Brain microvascular endothelial cell (primary cell): ENCODE measurements at regions not wholly inside any gene's neighbourhood (a gene's known extent, or its start where the extent isn't known, plus 50 kb on each side); places are given as distances from the start of the nearest gene placed in this dataset.

Source experiments
- DNase-seq: peaks from one replicate; pipeline ENCODE4 v3.0.0-alpha.2; 2020
- H3K27ac ChIP-seq: fragments of 250-450 bp; sonication (Bioruptor Pico); 2 replicates; pipeline ENCODE4 v1.5.1; 2020; ENCODE audit warnings: mild to moderate bottlenecking, moderate library complexity
- H3K27me3 ChIP-seq: fragments of 250-450 bp; sonication (Bioruptor Pico); replicated peaks from 2 replicates; pipeline ENCODE4 v1.5.1; 2020; ENCODE audit warnings: mild to moderate bottlenecking
- H3K36me3 ChIP-seq: fragments of 250-450 bp; sonication (Bioruptor Pico); replicated peaks from 2 replicates; pipeline ENCODE4 v1.5.1; 2020; ENCODE audit warnings: mild to moderate bottlenecking
- H3K4me3 ChIP-seq: 2 replicates; pipeline ENCODE4 v1.5.1; 2011; ENCODE audit warnings: low read depth, mild to moderate bottlenecking, control low read depth, low read length, moderate library complexity
- in situ Hi-C: cut with HindIII; loops from 2 replicates; pipeline ENCODE4 v1.10.0; 2017; ENCODE audit warnings: low sequenced_read_pairs, low pct_ligation_motif_present
- TF ChIP-seq, protein P1 (sequence below): IDR thresholded peaks from 2 replicates; pipeline ENCODE4 v1.5.1; 2011; ENCODE audit warnings: low read depth, mild to moderate bottlenecking, moderate library complexity, low read length, control low read depth, inconsistent platforms; ENCODE audit errors: missing control alignments

DNA sequence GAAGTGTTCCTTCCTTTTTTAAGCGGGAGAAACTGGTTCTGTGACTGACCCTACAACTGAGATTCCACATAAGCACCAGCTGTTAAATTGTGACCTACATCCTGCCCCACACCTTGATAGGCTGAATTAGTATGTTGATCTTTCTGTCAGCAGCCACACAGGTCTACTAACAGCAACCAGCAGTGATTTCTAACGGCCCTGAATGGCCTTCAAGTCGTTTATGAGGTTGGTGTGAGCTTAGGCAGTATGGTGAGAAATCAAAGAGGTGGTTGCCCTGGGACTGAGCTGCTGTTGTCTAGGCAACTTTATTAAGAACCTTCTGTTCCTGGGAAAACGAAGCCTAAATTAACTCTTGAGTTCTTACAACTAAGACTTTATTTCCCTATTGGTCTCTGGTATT lies 197.2 kb upstream of the FSHR start:
- Histone ChIP-seq H3K27me3 (no peaks in the 10 kb centered on the region), H3K4me3 (no peak overlapping the region), H3K36me3 (no peaks in the 10 kb centered on the region), H3K27ac (no peak overlapping the region)
- in situ Hi-C loops: no loop called here
- TF ChIP-seq, protein P1, sequence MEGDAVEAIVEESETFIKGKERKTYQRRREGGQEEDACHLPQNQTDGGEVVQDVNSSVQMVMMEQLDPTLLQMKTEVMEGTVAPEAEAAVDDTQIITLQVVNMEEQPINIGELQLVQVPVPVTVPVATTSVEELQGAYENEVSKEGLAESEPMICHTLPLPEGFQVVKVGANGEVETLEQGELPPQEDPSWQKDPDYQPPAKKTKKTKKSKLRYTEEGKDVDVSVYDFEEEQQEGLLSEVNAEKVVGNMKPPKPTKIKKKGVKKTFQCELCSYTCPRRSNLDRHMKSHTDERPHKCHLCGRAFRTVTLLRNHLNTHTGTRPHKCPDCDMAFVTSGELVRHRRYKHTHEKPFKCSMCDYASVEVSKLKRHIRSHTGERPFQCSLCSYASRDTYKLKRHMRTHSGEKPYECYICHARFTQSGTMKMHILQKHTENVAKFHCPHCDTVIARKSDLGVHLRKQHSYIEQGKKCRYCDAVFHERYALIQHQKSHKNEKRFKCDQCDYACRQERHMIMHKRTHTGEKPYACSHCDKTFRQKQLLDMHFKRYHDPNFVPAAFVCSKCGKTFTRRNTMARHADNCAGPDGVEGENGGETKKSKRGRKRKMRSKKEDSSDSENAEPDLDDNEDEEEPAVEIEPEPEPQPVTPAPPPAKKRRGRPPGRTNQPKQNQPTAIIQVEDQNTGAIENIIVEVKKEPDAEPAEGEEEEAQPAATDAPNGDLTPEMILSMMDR: no peak
- DNase-seq: no peak

DNA sequence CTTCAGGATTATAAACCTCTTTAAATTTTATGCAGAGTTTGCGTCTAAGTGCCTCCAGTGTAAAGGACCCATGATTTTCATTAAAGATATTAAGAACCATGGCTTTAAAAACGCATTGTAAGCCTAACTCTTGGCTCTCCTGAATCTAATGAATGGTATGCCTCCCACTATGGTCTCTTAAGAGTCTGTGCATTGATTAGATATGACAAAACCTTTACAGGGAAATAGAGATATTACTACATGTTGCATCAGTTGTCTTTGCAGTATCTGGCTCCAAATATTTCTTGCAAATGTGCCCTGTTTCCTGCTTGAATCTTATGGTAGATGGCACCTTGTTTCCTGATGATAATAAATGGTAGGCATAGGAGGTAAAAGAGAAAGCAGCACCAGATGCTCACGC lies 189.3 kb upstream of the FSHR start:
- H3K4me3 ChIP-seq: no peak overlapping the region
- no peaks in the 10 kb centered on the region for H3K27me3 ChIP-seq
- in situ Hi-C loops: no loop called here
- TF ChIP-seq, protein P1: no peak
- no peak overlapping the region for H3K27ac ChIP-seq
- DNase-seq: no peak
- no peaks in the 10 kb centered on the region for H3K36me3 ChIP-seq

DNA sequence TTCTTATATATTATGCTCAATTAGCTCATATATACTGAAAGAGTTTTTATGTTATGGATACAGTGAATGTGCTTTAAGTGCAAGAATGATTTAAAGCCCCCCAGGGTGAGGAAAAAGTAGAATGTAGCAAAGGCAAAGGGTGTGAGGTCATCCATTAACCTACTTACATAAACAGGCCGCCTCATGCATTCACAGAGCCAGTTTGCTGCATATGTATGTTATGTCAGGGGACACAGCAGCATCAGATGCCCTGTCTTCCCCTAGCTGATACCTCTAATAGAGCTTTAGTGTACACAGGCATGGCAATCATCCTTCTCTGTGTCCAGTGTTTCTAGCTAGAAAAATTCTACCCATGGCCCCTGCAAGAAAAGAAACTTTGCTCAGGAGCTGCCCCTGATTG lies 187.8 kb upstream of the FSHR start:
- no peak overlapping the region for H3K27ac ChIP-seq
- no peak for DNase-seq
- no peak overlapping the region for H3K4me3 ChIP-seq
- in situ Hi-C loops: no loop called here
- H3K27me3 ChIP-seq: no peaks in the 10 kb centered on the region
- H3K36me3 ChIP-seq: no peaks in the 10 kb centered on the region
- TF ChIP-seq, protein P1: no peak

DNA sequence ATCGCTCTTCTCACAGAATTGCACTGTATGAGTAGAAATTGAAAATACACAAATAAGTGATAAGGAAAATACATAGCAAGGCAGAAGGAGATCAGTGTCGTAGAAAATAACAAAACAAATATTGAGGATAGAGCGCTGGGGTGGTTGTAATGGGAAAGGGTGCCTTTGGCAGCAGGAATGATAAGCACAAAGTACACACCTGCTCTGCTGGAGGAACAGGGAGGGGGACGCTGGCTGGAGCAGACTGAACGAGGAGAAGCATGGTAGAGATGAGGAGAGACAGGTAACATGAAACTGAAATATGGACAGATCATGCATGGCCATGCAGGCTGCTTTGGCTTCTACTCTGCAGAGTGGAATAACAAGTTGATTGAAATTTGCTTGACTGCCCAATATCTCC lies 181.2 kb upstream of the FSHR start:
- DNase-seq: no peak
- no peak overlapping the region for H3K4me3 ChIP-seq
- H3K36me3 ChIP-seq: no peaks in the 10 kb centered on the region
- in situ Hi-C loops: no loop called here
- no peak overlapping the region for H3K27ac ChIP-seq
- H3K27me3 ChIP-seq: no peaks in the 10 kb centered on the region
- TF ChIP-seq, protein P1: no peak

DNA sequence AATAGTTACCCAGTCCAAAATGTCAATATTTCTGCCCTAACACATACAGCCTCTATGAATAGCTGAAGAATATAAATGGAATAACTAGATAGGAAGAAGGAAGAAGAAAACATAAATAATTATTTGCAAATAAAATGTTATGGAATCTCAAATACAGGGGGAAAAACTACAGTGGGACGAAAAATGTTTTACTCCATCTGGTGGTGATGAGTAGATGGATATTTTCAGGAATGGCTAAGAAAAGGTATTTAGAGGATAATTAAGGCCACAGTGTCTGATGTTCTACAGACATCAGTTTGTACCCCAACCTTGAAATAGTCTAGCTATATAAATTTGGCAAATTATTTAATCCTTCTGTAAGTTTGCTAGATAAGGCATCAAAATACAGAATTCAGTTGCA lies 178.1 kb upstream of the FSHR start:
- no peak for DNase-seq
- in situ Hi-C loops: no loop called here
- TF ChIP-seq, protein P1: no peak
- Histone ChIP-seq H3K27ac (no peak overlapping the region), H3K4me3 (no peak overlapping the region), H3K27me3 (no peaks in the 10 kb centered on the region), H3K36me3 (no peaks in the 10 kb centered on the region)

DNA sequence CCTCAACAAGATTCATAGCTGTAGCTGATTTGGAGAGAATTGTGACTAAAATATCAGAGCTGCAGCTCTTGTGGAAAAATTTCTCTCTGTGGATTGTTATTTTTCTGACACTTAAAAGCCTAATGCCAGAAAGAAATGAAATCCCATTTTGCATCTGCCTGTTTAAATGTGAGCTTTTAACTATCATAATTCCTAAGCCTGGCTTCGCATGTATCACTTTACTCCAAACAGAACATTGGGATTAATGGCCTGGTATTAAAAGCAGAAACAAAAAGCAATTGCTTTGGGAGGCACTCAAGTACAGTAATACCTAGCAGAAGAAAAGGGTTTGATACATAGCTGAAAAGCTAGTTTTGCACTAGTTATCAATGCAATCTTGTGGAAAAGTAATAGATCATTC lies 164.2 kb upstream of the FSHR start:
- Histone ChIP-seq H3K27me3 (no peaks in the 10 kb centered on the region), H3K36me3 (no peaks in the 10 kb centered on the region), H3K27ac (no peak overlapping the region), H3K4me3 (no peak overlapping the region)
- in situ Hi-C loops: no loop called here
- no peak for DNase-seq
- TF ChIP-seq, protein P1: no peak
